ENCODE measurements at regions not wholly inside any gene's neighbourhood (a gene's known extent, or its start where the extent isn't known, plus 50 kb on each side); places are given as distances from the start of the nearest gene placed in this dataset.

DNA sequence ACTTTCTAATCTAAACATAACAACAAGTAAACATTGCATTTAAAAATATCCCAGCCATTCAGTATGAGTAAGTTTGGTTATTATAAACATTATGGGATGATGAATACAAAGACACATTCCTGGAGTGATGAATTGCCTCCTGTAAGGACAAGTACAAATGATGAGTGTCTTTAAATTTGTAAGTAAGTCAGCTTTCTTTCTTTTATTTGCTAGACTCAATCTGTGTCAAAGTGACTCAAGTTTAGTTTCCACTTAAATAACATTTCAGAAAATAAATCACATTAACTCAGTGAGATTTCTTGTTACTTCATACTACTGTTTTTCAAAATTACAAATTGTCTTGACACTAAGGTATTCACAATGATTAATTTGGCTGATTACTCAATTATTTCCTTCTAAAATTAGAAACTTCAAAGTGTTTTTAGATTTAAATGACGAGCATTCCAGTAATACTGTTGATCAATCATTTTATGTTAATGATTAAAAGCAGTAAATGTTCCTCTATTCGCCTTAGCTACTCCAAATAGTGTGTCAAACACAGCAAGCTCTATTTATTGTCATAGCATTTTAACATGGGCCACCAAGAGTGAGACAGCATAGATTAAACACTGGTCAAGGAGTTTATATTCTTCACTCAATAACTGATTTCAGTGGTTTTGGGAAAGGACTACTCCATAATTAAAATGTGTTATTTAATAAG is 658.0 kb upstream of the MDGA2 start:
- TF ChIP-seq, protein P1, sequence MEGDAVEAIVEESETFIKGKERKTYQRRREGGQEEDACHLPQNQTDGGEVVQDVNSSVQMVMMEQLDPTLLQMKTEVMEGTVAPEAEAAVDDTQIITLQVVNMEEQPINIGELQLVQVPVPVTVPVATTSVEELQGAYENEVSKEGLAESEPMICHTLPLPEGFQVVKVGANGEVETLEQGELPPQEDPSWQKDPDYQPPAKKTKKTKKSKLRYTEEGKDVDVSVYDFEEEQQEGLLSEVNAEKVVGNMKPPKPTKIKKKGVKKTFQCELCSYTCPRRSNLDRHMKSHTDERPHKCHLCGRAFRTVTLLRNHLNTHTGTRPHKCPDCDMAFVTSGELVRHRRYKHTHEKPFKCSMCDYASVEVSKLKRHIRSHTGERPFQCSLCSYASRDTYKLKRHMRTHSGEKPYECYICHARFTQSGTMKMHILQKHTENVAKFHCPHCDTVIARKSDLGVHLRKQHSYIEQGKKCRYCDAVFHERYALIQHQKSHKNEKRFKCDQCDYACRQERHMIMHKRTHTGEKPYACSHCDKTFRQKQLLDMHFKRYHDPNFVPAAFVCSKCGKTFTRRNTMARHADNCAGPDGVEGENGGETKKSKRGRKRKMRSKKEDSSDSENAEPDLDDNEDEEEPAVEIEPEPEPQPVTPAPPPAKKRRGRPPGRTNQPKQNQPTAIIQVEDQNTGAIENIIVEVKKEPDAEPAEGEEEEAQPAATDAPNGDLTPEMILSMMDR (IDR thresholded peaks at IDR 0.05): no peak
- TF ChIP-seq POLR2A (IDR thresholded peaks at IDR 0.05): no peak

Data from ovary (tissue), 3 donors.